RWPE2 (cell line): ENCODE measurements at regions not wholly inside any gene's neighbourhood (a gene's known extent, or its start where the extent isn't known, plus 50 kb on each side); places are given as distances from the start of the nearest gene placed in this dataset.

Experiments used
- ATAC-seq: fragments of 200-7000 bp; cut with Tn5 transposase; 3 replicates; pipeline ENCODE4 v1.9.1; 2021; ENCODE audit warnings: low read depth
- DNase-seq: peaks from one replicate; pipeline ENCODE4 v3.0.0-alpha.2; 2020; ENCODE audit warnings: low spot score
- H3K27ac ChIP-seq: fragments of 450-650 bp; 2 replicates; pipeline ENCODE4 v1.5.1; 2017; ENCODE audit warnings: mild to moderate bottlenecking; ENCODE audit not compliant: poor library complexity, severe bottlenecking
- H3K27me3 ChIP-seq: fragments of 250-450 bp; sonication (Bioruptor Pico); 2 replicates; pipeline ENCODE4 v1.5.1; 2021; ENCODE audit warnings: mild to moderate bottlenecking, moderate library complexity; ENCODE audit not compliant: insufficient read depth, poor library complexity, severe bottlenecking
- H3K36me3 ChIP-seq: fragments of 250-450 bp; sonication (Bioruptor Pico); 2 replicates; pipeline ENCODE4 v1.5.1; 2020; ENCODE audit warnings: low read depth, mild to moderate bottlenecking, moderate library complexity
- H3K4me1 ChIP-seq: fragments of 250-450 bp; sonication (Bioruptor Pico); 2 replicates; pipeline ENCODE4 v1.5.1; 2021; ENCODE audit warnings: mild to moderate bottlenecking, moderate library complexity; ENCODE audit not compliant: insufficient read depth, poor library complexity, severe bottlenecking
- H3K4me3 ChIP-seq: fragments of 250-450 bp; sonication (Bioruptor Pico); 2 replicates; pipeline ENCODE4 v1.5.1; 2021; ENCODE audit warnings: mild to moderate bottlenecking, moderate library complexity; ENCODE audit not compliant: severe bottlenecking
- H3K9me3 ChIP-seq: fragments of 250-450 bp; sonication (Bioruptor Pico); 2 replicates; pipeline ENCODE4 v1.5.1; 2021; ENCODE audit warnings: mild to moderate bottlenecking, moderate library complexity; ENCODE audit not compliant: severe bottlenecking
- CTCF ChIP-seq: fragments of 450-650 bp; IDR thresholded peaks from one replicate; pipeline ENCODE4 v1.5.1; 2017; ENCODE audit warnings: mild to moderate bottlenecking, moderate library complexity; ENCODE audit not compliant: poor library complexity, severe bottlenecking

- H3K36me3 ChIP-seq, result no peaks in the 10 kb centered on the region
- peaks cover 45% of the 10 kb centered on the region for H3K4me1 ChIP-seq
These were observed 114.7 kb upstream of the EDNRA start for GRCh38 chr4:147366164-147366563.

GRCh38 chr4:147367891-147368290, 113.0 kb upstream of the EDNRA start:
- no peak overlapping the region for H3K4me3 ChIP-seq
- no peaks in the 10 kb centered on the region for H3K9me3 ChIP-seq
- H3K27me3 ChIP-seq, result no peaks in the 10 kb centered on the region
- H3K4me1 ChIP-seq, result peaks cover 41% of the 10 kb centered on the region
- no peaks in the 10 kb centered on the region for H3K36me3 ChIP-seq
- no peak overlapping the region for H3K27ac ChIP-seq
- ATAC-seq, result no peak
- no peak for DNase-seq
- no peak for TF ChIP-seq CTCF

More at GRCh38 chr4:147366164-147366563, 114.7 kb upstream of the EDNRA start:
- Histone ChIP-seq H3K27ac (no peak overlapping the region), H3K9me3 (no peaks in the 10 kb centered on the region), H3K27me3 (no peaks in the 10 kb centered on the region), H3K4me3 (no peak overlapping the region)
- DNase-seq, result no peak
- no peak for TF ChIP-seq CTCF
- ATAC-seq, result no peak

GRCh38 chr4:147368948-147369347, 111.9 kb upstream of the EDNRA start:
- no peak overlapping the region for H3K4me3 ChIP-seq
- H3K27me3 ChIP-seq, result no peaks in the 10 kb centered on the region
- H3K36me3 ChIP-seq, result no peaks in the 10 kb centered on the region
- ATAC-seq (no peak), DNase-seq (no peak)
- TF ChIP-seq CTCF, result no peak
- no peaks in the 10 kb centered on the region for H3K9me3 ChIP-seq
- H3K27ac ChIP-seq, result peak overlapping the region; percentile 95
- peaks cover 32% of the 10 kb centered on the region for H3K4me1 ChIP-seq

- Histone ChIP-seq H3K9me3 (no peaks in the 10 kb centered on the region), H3K27ac (peak overlapping the region; percentile 95), H3K27me3 (no peaks in the 10 kb centered on the region), H3K4me3 (no peak overlapping the region), H3K36me3 (no peaks in the 10 kb centered on the region), H3K4me1 (peaks cover 32% of the 10 kb centered on the region)
- no peak for TF ChIP-seq CTCF
- DNase-seq, result no peak
- peak; percentile 84 for ATAC-seq
These were observed 110.4 kb upstream of the EDNRA start for GRCh38 chr4:147370473-147370872.

GRCh38 chr4:147370881-147371280, 110.0 kb upstream of the EDNRA start:
- Histone ChIP-seq H3K27ac (peak overlapping the region; percentile 95), H3K36me3 (no peaks in the 10 kb centered on the region), H3K27me3 (no peaks in the 10 kb centered on the region), H3K4me1 (peaks cover 32% of the 10 kb centered on the region), H3K4me3 (no peak overlapping the region), H3K9me3 (no peaks in the 10 kb centered on the region)
- no peak for DNase-seq
- ATAC-seq, result peak; percentile 65
- TF ChIP-seq CTCF, result no peak
